ENCODE measurements at regions not wholly inside any gene's neighbourhood (a gene's known extent, or its start where the extent isn't known, plus 50 kb on each side); places are given as distances from the start of the nearest gene placed in this dataset.
"Not testable (repeated sequence)": the region's sequence is repeated elsewhere in the genome, so short reads cannot be mapped to it uniquely, and the experiment has no call there.

- DNase-seq, result no peak
Measured at GRCh38 chr20:48398506-48399449, 429.0 kb downstream of the PREX1 start.

- DNase-seq, result not testable (repeated sequence)
Measured at GRCh38 chr20:48396981-48397861, 430.6 kb downstream of the PREX1 start.

- no peak for DNase-seq
Measured at GRCh38 chr20:48395816-48396546, 431.8 kb downstream of the PREX1 start.

- no peak for DNase-seq
Measured at GRCh38 chr20:48394415-48395081, 433.3 kb downstream of the PREX1 start.

DNA sequence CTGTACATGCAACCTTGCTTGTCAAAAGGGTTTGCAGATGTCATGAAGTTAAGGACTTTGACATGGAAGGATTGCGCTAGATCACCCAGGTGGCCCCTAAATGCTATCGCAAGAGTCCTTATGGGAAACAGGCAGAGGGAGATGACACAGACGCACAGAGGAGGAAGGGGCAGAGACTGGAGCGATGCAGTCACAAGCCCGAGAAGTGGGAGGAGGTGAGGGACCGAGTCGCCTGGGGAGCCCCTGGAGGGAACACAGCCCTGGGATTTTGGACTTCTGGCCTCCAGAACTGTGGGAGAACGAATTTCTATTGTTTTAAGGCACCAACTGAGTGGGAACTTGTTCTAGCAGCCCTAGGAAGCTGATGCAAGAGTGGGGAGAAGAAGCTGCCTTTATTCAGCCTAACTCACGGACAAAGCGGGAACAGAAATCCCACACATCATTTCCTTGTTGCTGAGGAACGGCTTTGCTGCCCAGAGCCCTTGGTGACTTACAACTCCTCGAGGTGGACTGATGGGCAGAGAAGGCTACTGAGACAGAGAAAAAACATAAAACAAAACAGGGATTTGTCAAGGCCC is 434.0 kb downstream of the PREX1 start:
- no peak for DNase-seq

DNA sequence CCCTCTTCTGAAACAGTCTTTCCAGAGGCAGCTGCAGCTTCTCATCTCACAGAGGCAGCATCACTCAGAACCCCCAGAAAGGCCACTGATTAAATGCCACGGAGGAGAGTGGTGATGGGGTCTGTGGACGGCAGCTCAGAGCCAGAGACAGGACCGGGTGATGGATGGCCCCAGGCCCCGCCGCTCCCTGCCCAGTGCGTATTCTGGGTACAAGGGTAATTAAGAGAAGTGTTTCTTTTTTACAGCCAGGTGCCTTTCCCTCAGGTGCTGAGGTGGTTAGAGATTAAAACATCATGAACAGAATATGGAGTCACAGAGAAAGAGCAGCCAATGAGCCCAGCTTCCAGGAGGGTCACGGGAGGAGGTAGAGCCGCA is 434.5 kb downstream of the PREX1 start:
- DNase-seq, result no peak

DNA sequence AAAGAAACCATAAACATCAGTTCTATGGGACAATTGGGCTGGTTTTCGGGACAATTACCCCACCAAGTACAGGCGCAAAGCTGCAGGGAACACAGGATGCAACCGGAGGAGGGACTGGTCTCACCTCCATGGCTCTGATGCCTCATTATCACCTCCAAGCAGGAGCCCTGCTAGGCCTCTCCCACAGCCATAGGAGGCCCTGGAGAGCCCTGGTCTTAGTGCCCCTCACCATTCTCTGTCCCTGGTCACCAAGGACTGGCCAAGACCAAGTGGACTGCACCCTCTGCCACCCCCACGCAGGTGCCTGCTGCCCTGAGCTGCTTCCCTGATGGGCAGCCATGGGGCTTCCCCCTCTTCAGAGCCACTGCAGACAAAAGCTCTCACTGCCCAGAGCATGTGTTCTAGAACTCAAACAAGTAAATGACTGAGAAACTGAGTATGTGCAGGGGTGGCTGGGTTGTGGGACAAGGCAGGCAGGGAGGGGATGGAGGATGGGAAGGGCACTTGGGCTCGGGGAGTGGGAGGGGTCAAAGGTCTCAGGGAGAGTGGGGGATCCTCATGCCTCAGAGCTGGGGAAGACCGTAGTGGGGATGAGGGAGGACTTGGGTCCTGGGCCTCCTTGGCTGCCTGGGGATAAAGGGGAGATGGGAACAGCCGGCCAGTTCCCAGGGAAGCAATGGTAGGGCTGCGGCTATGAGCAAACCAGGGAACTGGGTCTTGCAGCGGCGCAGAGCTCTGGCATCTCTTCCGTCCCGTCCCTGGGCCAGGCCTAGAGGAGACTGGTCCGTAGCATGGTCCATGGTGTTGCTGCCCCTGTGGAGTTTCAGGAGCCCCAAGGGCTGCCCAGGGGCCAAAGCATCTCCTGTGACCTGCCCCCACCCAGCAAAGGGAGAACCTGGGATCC is 435.1 kb downstream of the PREX1 start:
- DNase-seq, result no peak

DNA sequence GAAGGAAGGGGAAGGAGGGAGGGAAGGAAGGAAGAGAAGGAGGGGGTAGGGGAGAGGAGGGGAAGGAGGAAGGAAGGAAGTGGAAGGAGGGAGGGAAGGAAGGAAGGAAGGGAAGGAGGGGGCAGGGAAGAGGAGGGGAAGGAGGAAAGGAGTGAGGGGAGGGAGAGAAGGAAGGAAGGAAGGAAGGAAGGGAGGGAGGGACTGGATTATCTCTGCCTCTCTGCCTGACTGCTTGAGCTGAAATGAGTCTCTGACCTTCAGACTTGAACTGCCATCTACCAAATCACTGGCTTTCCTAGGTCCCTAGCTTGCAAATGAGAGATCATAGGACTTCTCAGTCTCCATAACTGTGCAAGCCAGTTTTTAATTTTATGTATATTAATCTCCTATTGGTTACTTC is 436.8 kb downstream of the PREX1 start:
- no peak for DNase-seq

- DNase-seq, result no peak
Measured at GRCh38 chr20:48387675-48388074, 440.1 kb downstream of the PREX1 start.

DNA sequence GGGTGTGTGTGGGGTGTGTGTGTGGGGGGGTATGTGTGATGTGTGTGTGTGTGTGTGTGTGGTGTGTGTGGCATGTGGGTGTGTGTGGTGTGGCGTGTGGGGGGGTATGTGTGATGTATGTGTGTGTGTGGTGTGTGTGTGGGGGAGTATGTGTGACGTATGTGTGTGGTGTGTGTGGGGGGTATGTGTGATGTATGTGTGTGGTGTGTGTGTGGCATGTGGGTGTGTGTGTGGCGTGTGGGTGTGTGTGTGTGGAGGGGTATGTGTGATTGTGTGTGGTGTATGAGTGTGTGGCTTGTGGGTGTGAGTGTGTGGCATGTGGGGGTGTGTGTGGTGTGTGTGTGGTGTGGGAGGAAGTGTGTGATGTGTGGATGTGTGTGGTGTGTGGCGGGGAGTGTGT is 442.3 kb downstream of the PREX1 start:
- no peak for DNase-seq

DNA sequence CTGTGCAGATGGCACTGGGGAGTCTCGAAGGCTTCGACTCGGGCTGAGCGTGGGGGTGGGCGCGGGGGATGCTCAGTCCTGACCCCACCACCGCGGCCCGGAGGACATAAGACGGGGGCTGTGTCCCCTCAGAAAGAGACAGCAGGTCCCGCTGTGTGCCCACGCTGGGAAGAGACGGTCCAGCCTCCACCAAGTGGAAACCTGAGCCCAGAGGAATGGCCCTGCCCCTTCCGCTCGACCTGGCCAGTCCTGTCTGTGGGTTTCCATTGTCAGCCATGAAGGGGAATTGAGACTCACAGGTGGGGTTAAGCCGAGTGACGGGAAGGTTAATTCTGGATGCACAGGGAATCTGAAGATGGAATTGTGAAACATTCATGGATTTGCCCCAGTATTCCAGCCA is 442.7 kb downstream of the PREX1 start:
- DNase-seq, result no peak

- no peak for DNase-seq
Measured at GRCh38 chr20:48384147-48384818, 443.5 kb downstream of the PREX1 start.

GRCh38 chr20:48383252-48383651 is 444.5 kb downstream of the PREX1 start:
- no peak for DNase-seq

DNA sequence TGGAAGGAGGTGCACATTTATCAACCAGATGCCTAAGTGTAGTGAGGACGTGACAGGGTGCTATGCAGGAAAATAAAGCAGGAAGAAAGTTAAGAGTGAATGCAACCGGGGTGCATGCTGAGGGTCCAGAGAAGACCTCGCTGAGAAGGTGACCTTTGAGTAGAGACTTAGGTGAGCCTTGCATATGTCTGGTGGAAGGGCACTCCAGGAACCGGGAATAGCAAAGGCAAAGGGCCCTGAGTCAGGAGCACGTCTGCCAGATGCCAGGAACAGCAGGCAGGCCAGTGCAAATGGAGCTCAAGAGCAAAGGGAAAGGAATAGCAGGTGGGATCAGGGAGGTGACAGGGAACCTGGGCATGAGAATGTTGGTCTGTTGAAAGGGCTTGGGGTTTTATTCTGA is 445.5 kb downstream of the PREX1 start:
- no peak for DNase-seq

- DNase-seq, result no peak
Measured at GRCh38 chr20:48381353-48382120, 446.3 kb downstream of the PREX1 start.

- no peak for DNase-seq
Measured at GRCh38 chr20:48380661-48381060, 447.1 kb downstream of the PREX1 start.

DNA sequence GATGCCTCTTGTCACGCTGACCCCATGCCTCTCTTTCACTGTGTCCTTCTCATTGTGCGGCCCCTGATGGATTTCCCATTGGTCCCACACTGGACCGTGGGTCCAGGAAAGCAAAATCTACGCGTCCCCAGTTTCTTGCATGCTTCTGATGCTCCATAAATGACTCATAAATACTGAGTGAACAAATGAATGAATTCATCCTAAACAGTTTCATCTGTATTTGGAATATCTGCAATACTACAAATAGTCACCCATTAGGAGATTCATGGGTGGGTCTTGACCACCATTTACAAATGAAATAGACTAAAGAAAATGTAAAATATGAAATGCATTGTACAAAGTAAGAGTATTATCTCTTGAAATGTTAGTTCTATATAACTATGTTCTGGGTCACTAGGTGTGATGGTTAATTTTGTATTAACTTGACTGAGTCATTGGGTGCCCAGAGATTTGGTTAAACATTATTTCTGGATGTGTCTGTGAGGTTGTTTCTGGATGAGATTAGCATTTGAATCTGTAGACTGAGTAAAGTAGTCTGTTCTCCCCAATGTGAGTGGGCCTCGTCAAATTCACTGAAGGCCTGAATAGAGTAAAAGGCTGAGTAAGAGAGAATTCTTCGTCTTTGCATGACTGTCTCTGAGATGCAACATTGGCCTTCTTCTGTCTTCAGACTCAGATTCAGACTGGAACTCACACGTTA is 448.7 kb downstream of the PREX1 start:
- DNase-seq, result no peak

GRCh38 chr20:48377940-48378339 is 449.9 kb downstream of the PREX1 start:
- no peak for DNase-seq

GRCh38 chr20:48375804-48376203 is 452.0 kb downstream of the PREX1 start:
- DNase-seq, result no peak

Data from dermis blood vessel endothelial cell (primary cell).